Small intestine (tissue), 7 donors: ENCODE measurements at regions not wholly inside any gene's neighbourhood (a gene's known extent, or its start where the extent isn't known, plus 50 kb on each side); places are given as distances from the start of the nearest gene placed in this dataset.

ENCODE experiments used
- DNase-seq, 2 donors: peaks; one replicate each; pipeline versions ENCODE4 v3.0.0 to v3.0.0-alpha.2; 2013
- FAIRE-seq: peaks from 2 replicates; lab custom pipeline; 2012; peaks lifted over from hg19 to GRCh38; lab: Jason Lieb, UNC
- H3K27ac ChIP-seq, 3 donors: one replicate each; pipeline ENCODE4 v1.5.1; 2013; ENCODE audit warnings: low read length in 2 of 3, mild to moderate bottlenecking in 2 of 3, control low read depth in 1 of 3, inconsistent platforms in 1 of 3, low read depth in 1 of 3, moderate library complexity in 1 of 3
- H3K27me3 ChIP-seq, 3 donors: one replicate each; pipeline ENCODE4 v1.6.1; 2013; ENCODE audit warnings: low read length in 3 of 3, inconsistent platforms in 1 of 3; ENCODE audit not compliant: control insufficient read depth in 3 of 3, insufficient read depth in 3 of 3
- H3K36me3 ChIP-seq, 3 donors: one replicate each; pipeline ENCODE4 v1.6.1; 2013; ENCODE audit warnings: low read length in 3 of 3, inconsistent platforms in 1 of 3, low read depth in 1 of 3, mild to moderate bottlenecking in 1 of 3, moderate library complexity in 1 of 3; ENCODE audit not compliant: control insufficient read depth in 3 of 3, insufficient read depth in 2 of 3
- H3K4me1 ChIP-seq, 3 donors: one replicate each; pipeline ENCODE4 v1.6.1; 2013; ENCODE audit warnings: low read length in 2 of 3, inconsistent platforms in 1 of 3, low read depth in 1 of 3, mild to moderate bottlenecking in 1 of 3, moderate library complexity in 1 of 3; ENCODE audit not compliant: control insufficient read depth in 3 of 3, insufficient read depth in 2 of 3
- H3K4me3 ChIP-seq, 3 donors: one replicate each; pipeline ENCODE4 v1.5.1; 2013; ENCODE audit warnings: low read length in 3 of 3, control low read depth in 1 of 3, inconsistent platforms in 1 of 3, low read depth in 1 of 3, mild to moderate bottlenecking in 1 of 3, moderate library complexity in 1 of 3
- H3K9me3 ChIP-seq, 2 donors: one replicate each; pipeline ENCODE4 v1.6.1; 2013; ENCODE audit warnings: low read depth in 1 of 2, low read length in 1 of 2; ENCODE audit not compliant: control insufficient read depth in 2 of 2, insufficient read depth in 1 of 2
- WGBS, 3 donors: extraction: QIAGEN DNeasy Blood & Tissue Kit; methylation state at CpG; one replicate each; pipeline ENCODE4 v1.1.7; 2013; 5-methylcytosine and 5-hydroxymethylcytosine counted together
- donor health status: healthy with polysubstance abuse.
- donor health status: control.
- donor health status: control.
- donor health status: Bipolar disorder and iron deficiency.
- donor health status: healthy.

GRCh38 chr16:73418051-73418450, 370.1 kb upstream of the ZFHX3 start:
- H3K4me1 ChIP-seq: peaks cover 0 to 19% (median 0%) of the 10 kb centered on the region in 3 donors
- 29 to 54% (median 41%) methylated on average over 8 of the region's 8 CpGs for WGBS, 3 donors
- FAIRE-seq (no peak), DNase-seq (no peak)
- H3K27me3 ChIP-seq: no peaks in the 10 kb centered on the region
- no peak overlapping the region for H3K4me3 ChIP-seq
- no peak overlapping the region for H3K27ac ChIP-seq
- no peaks in the 10 kb centered on the region for H3K9me3 ChIP-seq
- H3K36me3 ChIP-seq: no peaks in the 10 kb centered on the region

- FAIRE-seq (no peak), DNase-seq (no peak)
- no peaks in the 10 kb centered on the region for H3K27me3 ChIP-seq
- no peak overlapping the region for H3K27ac ChIP-seq
- no peaks in the 10 kb centered on the region for H3K36me3 ChIP-seq
- 52 to 61% (median 57%) methylated on average over 1 of the region's 1 CpG for WGBS, 3 donors
- H3K4me1 ChIP-seq: peaks cover 0 to 32% (median 0%) of the 10 kb centered on the region in 3 donors
- H3K9me3 ChIP-seq: no peaks in the 10 kb centered on the region
- H3K4me3 ChIP-seq: no peak overlapping the region
Measured at GRCh38 chr16:73415286-73415685, 367.4 kb upstream of the ZFHX3 start.

GRCh38 chr16:73414638-73415037, 366.7 kb upstream of the ZFHX3 start:
- H3K4me3 ChIP-seq: no peak overlapping the region
- no peak overlapping the region for H3K27ac ChIP-seq
- no peaks in the 10 kb centered on the region for H3K36me3 ChIP-seq
- peaks cover 0 to 32% (median 0%) of the 10 kb centered on the region in 3 donors for H3K4me1 ChIP-seq
- FAIRE-seq (no peak), DNase-seq (peak in 1 of 2 donors; percentile 27)
- no peaks in the 10 kb centered on the region for H3K9me3 ChIP-seq
- WGBS, 3 donors: 58 to 64% (median 60%) methylated on average over 5 of the region's 5 CpGs
- no peaks in the 10 kb centered on the region for H3K27me3 ChIP-seq

GRCh38 chr16:73413830-73414190, 365.9 kb upstream of the ZFHX3 start:
- Histone ChIP-seq H3K36me3 (no peaks in the 10 kb centered on the region), H3K9me3 (no peaks in the 10 kb centered on the region), H3K4me3 (no peak overlapping the region), H3K27me3 (no peaks in the 10 kb centered on the region), H3K4me1 (peaks cover 0 to 32% (median 0%) of the 10 kb centered on the region in 3 donors), H3K27ac (peak overlapping the region in 1 of 3 donors; percentile 82)
- FAIRE-seq: no peak
- 69 to 86% (median 73%) methylated on average over 1 of the region's 1 CpG for WGBS, 3 donors
- DNase-seq: no peak

- peak in 1 of 2 donors; percentile 59 for DNase-seq
- Histone ChIP-seq H3K9me3 (no peaks in the 10 kb centered on the region), H3K27me3 (no peaks in the 10 kb centered on the region), H3K36me3 (no peaks in the 10 kb centered on the region), H3K4me1 (peaks cover 0 to 32% (median 0%) of the 10 kb centered on the region in 3 donors), H3K4me3 (no peak overlapping the region), H3K27ac (peak overlapping the region in 1 of 3 donors; percentile 82)
- FAIRE-seq: no peak
- 77 to 87% (median 82%) methylated on average over 6 of the region's 6 CpGs for WGBS, 3 donors
Measured at GRCh38 chr16:73413091-73413829, 365.3 kb upstream of the ZFHX3 start.

GRCh38 chr16:73412416-73412815, 364.5 kb upstream of the ZFHX3 start:
- FAIRE-seq (no peak), DNase-seq (peak in 1 of 2 donors; percentile 89)
- Histone ChIP-seq H3K9me3 (no peaks in the 10 kb centered on the region), H3K27me3 (no peaks in the 10 kb centered on the region), H3K36me3 (no peaks in the 10 kb centered on the region), H3K4me1 (peaks cover 0 to 32% (median 0%) of the 10 kb centered on the region in 3 donors), H3K4me3 (no peak overlapping the region), H3K27ac (peak overlapping the region in 1 of 3 donors; percentile 82)
- 53 to 77% (median 59%) methylated on average over 7 of the region's 7 CpGs for WGBS, 3 donors

- 87 to 94% (median 91%) methylated on average over 6 of the region's 6 CpGs for WGBS, 3 donors
- no peaks in the 10 kb centered on the region for H3K36me3 ChIP-seq
- H3K4me3 ChIP-seq: no peak overlapping the region
- H3K27ac ChIP-seq: no peak overlapping the region
- H3K27me3 ChIP-seq: no peaks in the 10 kb centered on the region
- peaks cover 0 to 26% (median 0%) of the 10 kb centered on the region in 3 donors for H3K4me1 ChIP-seq
- FAIRE-seq: no peak
- no peak for DNase-seq
- H3K9me3 ChIP-seq: no peaks in the 10 kb centered on the region
Measured at GRCh38 chr16:73408716-73409115, 360.8 kb upstream of the ZFHX3 start.

GRCh38 chr16:73408311-73408710, 360.4 kb upstream of the ZFHX3 start:
- FAIRE-seq: no peak
- WGBS, 3 donors: 69 to 79% (median 70%) methylated on average over 7 of the region's 7 CpGs
- no peak for DNase-seq
- Histone ChIP-seq H3K27me3 (no peaks in the 10 kb centered on the region), H3K27ac (no peak overlapping the region), H3K36me3 (no peaks in the 10 kb centered on the region), H3K4me3 (no peak overlapping the region), H3K4me1 (peaks cover 0 to 23% (median 0%) of the 10 kb centered on the region in 3 donors), H3K9me3 (no peaks in the 10 kb centered on the region)
